NCI-H1105 (cell line): ENCODE measurements at regions not wholly inside any gene's neighbourhood (a gene's known extent, or its start where the extent isn't known, plus 50 kb on each side); places are given as distances from the start of the nearest gene placed in this dataset.

ENCODE experiments used
- DNase-seq: peaks from one replicate; lab custom pipeline; 2025; lab: John Stamatoyannopoulos, UW

DNA sequence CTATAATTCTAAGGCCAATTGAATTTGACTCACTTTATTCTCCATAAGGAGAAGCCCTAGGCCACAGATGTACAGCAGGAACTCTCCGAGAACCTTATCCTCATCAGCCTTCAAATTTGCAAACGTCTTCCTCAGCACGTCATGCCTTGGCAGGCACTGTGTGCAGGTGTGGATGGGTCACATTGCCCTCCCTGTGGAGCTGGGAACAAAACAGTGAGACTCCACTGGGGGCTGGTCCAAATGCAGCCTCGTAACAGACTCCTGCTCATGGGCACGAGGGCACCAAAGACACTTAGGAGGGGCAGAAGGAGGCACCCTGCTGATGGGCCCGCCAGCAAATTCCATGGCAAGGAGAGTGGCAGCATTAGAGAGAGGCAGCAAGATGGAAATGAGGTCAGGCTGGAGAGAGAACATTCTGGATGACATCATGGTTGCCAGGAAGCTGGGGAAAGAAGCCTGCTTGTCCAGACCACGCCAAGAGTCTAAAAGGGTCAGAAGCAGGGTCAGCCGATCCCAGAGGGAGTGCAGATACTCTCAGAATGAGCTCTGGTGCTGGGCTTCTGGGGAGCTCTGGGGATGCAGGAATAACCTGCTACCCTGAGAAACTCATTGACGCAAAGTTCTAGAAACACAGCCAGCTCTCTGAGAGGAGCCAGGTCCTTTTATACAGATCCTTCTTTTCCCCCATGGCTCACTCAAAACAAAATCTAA, 242.2 kb downstream of the B3GLCT start:
- DNase-seq: no peak

GRCh38 chr13:31442571-31442970, 242.8 kb downstream of the B3GLCT start:
- DNase-seq: no peak

- DNase-seq: no peak
Observed at GRCh38 chr13:31444266-31444856, 244.6 kb downstream of the B3GLCT start.

DNA sequence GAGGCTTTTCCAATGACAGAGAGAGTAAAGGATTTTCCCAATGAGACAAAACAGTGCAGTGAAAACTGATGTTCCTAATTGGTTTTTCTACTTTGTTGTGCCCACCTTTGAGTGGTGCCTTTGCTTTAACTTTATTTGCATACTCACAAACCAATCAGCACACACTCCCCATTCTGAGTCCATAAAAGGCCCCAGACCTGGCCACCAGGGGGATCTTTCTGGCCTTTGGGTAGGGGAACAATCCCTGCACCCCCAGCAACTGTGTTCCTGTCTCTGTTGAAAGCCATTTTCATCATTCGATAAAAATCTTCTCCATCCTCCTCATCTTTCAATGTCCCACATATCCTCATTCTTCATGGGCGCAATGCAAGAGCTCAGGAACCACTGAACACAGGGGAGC, 252.8 kb downstream of the B3GLCT start:
- DNase-seq: no peak

- DNase-seq: no peak
Observed at GRCh38 chr13:31455581-31455980, 255.8 kb downstream of the B3GLCT start.

DNA sequence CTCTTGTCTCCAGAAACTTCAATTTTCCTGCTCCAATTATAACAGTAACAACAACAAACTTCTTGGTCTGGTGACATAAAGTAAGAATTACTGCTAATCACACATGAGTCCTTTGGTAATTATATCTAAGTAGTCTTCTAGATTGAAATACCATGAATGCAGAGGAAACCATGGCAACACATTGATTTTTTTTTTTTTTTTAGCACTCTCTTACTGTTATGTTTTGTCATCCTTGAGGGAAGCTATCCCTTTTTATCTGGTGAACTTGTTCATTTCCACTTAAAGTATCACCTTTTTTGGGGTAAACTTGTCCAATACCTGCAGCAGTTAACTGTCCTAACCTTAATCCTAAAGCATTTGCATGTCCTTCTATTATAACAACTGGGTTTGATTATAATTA, 256.3 kb downstream of the B3GLCT start:
- DNase-seq: no peak

DNA sequence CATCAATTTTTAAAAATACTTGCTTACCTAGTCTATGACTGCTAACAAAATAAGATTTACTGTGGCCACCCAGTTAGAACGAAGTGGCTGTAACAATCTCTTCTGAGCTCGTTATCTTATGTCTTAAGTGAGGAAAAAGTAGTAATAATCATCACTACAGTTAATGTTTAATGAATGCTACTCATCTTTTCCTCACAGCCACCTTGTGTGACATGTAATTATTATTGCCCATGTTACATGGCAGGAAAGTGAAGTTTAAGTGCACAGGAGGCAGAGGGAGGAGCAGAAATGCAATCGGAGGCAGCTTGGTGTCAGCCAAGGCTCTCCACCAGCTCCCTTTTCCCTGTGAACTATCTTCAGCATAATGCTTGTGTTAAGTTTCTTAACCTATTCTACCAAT, 260.3 kb downstream of the B3GLCT start:
- no peak for DNase-seq

DNA sequence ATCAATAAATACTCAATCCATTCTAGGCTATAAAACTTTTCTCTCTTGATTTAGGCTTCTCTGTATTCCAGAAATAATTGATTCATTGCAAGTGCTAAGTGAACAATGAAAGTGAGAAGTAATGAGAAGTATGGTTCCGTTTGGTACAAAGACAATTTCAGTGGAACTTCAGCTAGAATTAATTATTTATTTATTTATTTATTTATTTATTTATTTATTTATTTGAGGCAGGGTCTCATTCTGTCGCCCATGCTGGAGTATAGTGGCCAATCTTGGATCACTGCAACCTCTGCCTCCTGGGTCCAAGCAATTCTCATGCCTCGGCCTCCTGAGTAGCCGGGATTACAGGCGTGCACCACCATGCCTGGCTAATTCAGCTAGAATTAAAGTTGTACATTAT, 262.1 kb downstream of the B3GLCT start:
- DNase-seq: no peak

- DNase-seq: no peak
Observed at GRCh38 chr13:31462766-31463165, 263.0 kb downstream of the B3GLCT start.

DNA sequence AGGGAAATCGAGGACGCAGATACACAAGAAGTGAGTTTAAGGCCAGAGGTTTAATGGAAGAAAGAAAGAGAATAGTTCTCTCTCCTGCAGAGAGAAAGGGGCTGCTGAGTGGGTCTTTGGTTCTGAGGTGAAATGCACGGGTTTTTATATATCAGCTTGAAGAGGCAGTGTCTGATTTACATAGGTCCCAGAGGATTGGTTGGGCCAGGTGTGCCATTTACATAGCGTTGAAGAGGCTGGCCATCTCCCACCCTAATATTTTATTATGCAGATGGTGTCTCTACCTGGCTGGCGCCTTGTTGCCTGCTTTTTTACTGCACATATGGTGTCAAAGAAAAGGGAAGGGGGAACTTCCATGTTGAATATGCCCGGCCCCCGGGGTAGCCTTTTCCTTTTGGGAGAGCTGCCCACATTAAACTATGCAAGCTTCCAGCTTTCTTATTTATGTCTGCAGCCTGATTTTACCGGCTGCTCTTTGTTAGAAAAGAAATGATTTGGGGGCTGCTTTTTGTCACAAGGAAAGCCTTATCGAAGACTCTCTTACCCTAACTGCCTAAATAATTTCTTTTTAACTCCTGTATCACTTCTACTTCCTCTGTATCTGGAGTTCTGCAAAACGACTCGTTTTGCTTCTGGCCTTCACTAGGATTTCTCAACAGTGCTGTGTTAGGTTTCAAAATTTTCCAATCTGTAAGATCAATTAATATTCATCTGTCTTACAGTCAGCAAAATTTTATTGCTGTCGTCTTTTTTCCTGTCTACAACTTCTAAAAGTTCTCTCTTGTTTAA, 268.5 kb downstream of the B3GLCT start:
- no peak for DNase-seq

GRCh38 chr13:31469377-31469776, 269.6 kb downstream of the B3GLCT start:
- DNase-seq: no peak

DNA sequence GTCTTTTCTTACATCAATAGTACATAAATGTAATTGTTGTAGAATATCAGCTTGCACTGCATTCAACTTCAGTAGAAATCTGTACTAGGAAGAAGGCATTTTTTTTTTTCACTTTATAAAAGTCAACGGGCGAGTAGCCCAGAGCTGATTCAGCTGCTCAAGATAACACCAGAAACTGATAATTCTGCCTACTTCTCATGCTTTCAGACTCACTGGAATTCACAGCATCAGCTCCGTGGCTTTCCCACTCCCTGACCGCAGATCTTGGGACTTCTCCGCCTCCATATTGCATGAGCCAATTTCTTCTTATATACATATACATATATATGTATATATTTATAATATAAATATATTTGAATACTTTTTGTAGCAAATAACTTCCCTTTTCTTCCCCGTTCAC, 263.1 kb upstream of the RXFP2 start:
- DNase-seq: no peak

DNA sequence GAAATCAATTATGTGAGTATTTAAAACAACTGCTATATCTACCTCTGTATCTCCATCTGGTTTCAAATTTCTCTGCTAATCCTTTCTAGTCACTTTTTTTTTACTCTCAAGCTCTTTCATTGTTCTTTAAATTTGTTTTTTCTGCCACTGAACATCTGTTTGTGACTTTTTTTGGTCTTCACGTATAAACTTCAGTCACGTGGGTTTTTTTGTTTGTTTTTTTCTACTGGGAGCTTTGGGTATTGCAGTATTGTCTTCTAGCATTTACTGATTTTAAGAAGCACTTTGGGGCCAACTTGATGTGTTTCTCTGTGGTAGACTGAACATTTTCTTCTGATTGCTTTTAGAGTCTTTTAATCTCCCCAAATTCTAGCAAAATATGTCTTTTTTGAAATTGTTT, 262.6 kb upstream of the RXFP2 start:
- no peak for DNase-seq

DNA sequence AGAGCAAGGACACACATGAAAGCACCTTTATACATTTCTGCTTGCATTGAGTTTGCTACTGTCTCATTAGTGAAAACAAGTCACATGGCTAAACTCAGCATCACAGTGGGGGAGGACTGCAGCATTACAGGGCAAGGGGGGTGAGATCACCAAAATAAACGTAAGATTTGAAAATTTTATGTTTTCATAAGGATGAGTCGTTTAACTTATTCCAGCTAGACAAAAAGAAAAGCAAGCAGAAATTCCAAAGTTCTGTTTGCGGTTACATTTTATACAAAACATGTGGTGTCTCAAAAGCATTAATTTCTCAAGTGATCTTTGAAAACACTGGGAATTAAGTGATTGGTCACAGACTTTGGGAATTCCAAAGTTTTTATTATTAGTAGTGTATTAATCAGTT, 261.4 kb upstream of the RXFP2 start:
- no peak for DNase-seq

DNA sequence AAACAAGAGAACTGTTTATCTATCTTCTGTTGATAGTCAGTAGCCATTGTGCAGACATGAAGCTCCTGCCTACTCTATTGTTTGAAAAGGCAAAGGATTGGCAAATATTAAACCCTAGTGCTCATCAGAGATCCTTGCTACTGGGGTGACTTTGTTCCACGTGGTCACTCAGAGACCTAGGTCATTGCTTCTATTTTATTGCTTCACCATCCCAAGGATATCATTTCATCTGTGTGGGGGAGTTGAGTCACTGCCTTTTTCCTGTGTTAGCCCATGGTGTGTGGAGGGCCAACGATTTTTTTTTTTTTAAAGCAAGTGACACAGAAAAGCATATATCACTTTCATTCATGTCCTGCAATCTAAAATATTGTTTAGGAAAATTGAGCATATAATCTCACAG, 254.1 kb upstream of the RXFP2 start:
- no peak for DNase-seq

DNA sequence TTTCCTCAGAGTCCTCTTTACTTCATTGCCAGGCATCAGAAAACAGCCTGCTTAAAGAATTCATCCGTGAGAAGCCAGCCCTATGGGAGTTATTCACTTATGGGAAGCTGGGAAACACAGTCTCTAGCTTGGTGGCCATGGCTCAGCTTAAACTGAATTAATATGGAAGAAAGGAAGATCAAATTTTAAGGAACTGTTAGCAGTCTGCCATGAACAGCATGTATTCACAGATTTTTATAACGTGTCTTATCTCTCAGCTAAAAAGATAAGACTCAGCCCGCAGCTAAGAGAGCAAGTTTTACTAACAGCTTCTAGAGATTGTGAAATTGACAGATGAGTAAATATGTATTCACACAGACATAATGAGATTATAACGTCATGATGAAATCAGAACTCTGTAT, 253.7 kb upstream of the RXFP2 start:
- DNase-seq: no peak

DNA sequence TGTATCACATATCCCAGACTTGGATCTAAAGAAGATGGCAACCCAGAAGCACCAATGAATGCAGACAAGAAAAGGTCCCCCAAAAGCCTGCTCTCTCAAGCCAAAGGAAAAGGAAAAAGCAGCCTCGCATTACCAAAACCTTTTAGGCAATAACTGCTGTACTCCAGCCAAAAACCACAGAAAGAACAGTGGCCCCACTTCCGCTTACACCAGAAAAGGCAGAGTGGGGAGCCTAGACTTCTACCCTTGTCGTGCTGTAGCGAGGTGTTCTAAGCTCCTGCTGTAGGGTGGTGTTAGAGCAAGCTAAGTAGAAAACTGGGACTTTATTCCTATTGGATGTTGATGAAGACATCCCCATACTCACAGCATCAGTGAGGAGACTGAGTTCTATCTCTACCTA, 244.0 kb upstream of the RXFP2 start:
- no peak for DNase-seq

DNA sequence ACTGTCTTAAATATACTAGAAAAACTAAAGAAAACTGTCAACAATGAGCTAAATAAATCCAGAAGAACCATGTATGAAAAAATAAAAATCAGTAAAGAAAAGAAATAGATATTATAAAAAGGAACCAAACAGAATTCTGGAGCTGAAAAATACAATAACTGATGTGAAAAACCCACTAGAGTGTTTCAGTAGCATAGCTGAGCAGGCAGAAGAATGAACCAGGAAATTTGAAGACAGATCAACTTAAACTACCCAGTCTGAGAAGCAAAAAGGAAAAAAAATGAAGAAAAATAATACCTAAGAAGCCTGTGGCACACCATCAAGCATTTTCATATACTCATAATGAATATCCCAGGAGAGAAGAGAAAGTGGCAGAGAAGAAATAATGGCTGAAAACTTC, 240.1 kb upstream of the RXFP2 start:
- DNase-seq: no peak

DNA sequence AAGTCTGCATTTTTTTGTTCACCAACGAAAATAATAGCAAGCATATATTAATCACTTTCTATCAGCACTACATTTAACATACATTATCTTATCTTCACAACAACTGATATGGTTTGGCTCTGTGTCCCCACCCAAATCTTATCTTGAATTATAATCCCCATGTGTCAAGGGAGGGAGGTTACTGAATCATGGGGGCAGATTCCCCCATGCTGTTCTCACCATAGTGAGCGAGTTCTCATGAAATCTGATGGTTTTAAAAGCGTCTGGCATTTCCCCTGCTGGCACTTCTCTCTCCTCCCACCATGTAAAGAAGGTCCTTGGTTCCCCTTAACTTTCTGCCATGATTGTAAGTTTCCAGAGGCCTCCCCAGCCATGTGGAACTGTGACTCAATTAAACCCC, 235.7 kb upstream of the RXFP2 start:
- DNase-seq: no peak

- DNase-seq: no peak
Observed at GRCh38 chr13:31504918-31505317, 234.4 kb upstream of the RXFP2 start.

GRCh38 chr13:31512331-31512730, 227.0 kb upstream of the RXFP2 start:
- DNase-seq: no peak

- no peak for DNase-seq
Observed at GRCh38 chr13:31514932-31515331, 224.4 kb upstream of the RXFP2 start.

DNA sequence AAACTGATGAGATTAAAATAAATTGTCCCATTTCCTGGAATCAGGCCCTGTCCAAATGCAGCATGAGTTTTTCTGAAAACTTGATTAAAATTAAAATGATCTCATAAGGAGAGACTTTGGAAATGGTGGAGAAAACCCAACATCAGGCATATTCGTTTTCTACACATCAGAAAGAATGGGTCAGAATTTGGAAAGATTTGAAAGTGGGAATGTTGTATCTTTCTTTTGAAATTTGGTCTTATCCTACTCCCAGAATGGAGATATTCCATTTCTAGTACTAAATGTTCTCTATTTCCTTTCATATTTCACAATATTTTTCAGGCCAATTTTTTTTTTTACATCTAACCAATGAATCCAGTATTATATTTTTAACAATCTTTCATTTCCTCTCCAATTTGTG, 223.9 kb upstream of the RXFP2 start:
- DNase-seq: no peak
